Hematopoietic multipotent progenitor cell treated with erythropoietin and hydrocortisone succinate and interleukin-3 and kit ligand, for 17 days (in vitro differentiated cells): ENCODE measurements at regions not wholly inside any gene's neighbourhood (a gene's known extent, or its start where the extent isn't known, plus 50 kb on each side); places are given as distances from the start of the nearest gene placed in this dataset.
"Not testable (repeated sequence)": the region's sequence is repeated elsewhere in the genome, so short reads cannot be mapped to it uniquely, and the experiment has no call there.

ENCODE experiments used
- DNase-seq: peaks from one replicate; pipeline ENCODE4 v3.0.0-alpha.2; 2015; ENCODE audit warnings: low spot score

DNA sequence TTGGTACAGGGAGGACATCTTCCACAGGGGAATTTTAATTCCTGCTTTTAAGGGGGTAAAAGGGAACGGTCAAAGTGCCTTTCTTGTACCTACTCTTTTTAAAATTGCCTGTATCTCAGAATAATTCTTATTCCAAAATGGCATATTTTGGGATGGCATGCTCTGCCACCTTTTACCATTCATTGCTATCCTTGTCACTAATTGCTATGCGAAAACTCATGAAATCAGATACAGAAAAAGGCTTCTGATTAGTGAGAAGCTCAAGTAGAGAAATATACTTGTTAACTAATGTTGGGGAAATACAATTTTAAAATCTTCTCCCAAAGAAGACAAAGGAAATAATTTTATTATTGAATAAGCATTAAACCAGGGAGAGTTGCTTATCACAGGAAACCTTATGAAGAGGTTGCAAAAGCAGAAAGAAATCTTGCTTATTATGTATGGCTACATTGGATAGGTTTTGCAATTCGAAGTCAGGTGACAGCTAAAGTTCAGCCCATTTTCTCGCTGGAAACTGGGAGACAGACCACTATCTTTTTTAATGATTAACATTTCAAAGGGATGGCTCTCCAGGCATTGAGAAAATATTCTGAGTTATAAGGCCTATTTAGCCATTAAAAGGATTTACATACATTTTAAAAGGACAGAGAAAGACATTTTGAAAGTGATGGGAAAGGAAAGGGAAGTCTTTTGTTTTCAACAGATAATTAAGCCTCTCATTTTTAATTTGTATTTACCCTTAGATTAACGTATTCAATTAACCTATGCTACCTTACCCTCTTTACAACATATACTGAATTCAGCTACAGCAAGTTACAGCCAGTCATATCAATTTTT, 110.3 kb upstream of the PRSS16 start:
- DNase-seq, result no peak

DNA sequence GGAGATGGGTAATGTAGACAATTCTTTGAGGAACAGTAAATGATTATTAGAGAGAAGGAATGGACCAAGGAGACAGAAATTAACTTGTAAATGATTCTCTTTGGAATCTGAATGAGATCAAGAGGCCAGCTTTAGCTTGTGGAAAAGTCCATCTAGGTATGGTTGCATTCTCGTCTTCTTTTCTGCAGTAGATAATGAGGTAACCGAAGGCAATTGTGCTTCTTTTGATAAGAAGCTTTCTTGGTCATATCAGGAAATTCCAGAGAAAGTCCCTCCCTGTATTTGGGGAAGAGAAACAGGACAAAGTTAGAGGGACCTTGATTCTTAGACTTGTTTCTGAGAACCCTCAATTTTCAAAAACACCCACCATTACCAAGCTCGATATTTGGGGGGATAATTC, 109.1 kb upstream of the PRSS16 start:
- peak; percentile 38 for DNase-seq

DNA sequence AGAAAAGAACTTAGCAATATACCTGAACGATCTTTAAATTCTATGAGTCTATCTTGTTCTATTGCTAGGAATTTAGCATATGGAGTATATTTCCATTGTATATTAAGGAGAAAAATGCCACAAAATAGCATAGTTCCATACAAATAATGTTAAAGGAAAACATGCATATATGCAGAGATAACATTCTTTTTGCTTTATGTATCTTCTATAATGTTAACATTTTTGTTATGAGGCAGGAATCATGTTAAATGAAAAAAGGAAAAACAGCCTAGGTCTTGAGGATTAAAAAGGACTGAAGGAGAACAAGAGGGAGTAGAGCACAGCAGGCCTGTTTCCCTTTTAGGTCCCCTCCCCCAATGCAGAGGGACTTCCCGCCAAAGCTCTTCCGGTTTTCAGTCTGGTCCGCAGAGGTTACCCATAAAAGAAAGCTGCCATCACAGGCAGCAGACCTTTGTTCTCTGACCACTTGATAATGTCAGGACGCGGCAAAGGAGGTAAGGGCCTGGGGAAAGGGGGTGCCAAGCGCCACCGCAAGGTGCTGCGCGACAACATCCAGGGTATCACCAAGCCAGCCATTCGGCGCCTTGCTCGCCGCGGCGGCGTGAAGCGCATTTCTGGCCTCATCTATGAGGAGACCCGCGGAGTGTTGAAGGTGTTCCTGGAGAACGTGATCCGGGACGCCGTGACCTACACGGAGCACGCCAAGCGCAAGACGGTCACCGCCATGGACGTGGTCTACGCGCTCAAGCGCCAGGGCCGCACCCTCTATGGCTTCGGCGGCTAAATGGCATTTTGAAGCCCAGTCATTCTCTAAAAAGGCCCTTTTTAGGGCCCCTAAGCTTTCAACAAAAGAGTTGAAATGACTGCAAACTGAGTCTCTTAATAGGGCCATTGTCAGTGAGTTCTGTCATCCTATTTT, 108.4 kb upstream of the PRSS16 start:
- DNase-seq, result peak; percentile 53

DNA sequence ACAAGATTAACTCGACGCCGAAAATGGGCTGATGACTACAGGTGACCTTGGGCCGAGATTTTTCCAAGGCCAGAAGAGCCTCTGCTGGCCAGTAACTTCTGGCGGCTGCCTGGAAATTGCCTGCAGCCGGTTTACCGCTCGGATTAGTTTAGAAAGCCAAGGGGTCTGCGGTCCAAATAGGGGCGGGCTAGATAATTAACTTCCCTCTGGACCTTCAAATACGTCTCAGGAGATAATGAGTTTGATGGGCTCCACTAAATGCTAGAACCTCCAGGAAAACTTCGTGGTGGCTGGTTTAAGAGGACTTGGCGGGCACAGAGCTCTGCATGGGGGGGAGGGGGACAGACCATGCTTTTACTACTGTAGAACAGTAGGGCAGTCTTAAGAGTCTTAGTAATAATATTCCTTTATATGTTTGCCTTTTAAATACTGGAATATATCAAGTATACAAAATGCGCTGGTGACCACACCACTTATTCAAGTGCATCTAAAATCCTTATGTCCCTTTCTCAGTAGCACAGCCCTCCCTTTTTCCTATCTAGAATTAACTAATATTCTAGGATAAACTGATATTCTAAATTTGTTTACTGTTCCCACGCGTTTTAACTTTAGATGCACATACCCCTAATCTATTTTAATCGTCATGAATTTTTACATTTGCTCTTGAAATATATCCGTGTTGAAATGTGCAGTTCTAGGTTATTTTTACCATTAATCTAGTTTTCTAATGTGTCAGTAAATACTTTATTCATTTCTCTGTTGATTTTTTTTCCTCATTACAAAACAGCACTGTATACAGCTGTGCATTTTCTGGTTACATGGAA, 107.5 kb upstream of the PRSS16 start:
- DNase-seq, result no peak

DNA sequence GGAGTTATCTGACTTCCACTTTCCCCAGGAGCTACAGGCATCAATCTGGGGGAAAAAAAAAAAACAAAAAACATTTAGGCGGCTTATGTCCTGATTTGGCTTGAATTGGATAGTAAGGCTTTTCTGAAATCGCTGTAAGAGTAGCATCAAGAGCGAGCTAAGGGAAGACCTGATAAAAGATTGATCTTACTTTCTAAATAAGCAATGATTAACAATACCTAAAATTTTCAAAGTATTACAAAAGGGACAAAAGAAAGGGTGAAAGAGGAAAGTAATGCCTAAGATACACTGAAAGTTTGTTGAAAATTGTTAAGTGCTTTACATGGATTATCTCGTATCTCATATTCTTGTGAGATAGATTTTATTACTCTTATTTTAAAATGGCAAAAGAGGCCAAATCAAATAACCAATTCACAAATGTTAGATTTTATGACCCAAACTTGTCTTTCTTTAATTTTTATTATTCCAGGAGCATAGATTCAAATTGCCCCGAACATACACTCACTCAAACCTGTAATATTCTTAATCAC, 106.4 kb upstream of the PRSS16 start:
- DNase-seq, result no peak

DNA sequence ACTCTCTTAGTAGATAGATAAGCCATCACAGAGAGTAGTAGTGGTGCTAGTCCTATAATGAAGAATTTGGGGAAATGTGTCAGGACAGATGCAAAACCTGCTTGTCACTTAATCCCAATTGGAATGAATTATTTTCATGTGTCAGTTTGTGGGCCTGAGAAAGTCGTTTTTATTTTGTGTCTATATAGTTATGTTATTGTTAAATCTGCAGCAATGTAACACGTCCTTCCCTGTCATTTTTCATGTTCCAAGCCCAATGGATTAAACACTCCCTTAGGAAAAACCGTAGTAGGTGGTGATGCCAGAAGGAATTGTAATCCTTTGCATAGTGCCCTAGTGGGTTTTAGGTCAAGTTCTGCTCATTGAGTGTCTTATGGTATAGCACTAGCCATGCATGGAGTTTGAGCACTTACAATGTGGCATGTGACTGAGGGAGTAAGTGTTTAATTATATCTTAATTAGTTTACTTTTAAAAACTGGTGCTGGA, 105.9 kb upstream of the PRSS16 start:
- no peak for DNase-seq

DNA sequence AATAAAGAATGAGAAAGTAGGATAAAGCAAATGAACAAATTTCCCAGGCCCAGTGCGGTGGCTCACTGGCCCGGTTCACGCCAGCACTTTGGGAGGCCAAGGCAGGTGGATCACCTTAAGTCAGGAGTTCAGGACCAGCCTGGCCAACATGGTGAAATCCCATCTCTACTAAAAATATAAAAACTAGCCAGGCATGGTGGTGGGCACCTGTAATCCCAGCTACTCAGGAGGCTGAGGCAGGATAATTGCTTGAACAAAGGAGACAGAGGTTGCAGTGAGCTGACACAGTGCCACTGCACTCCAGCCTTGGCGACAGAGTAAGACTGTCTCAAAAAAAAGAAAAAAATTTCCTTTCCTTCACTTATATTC, 104.5 kb upstream of the PRSS16 start:
- not testable (repeated sequence) for DNase-seq

DNA sequence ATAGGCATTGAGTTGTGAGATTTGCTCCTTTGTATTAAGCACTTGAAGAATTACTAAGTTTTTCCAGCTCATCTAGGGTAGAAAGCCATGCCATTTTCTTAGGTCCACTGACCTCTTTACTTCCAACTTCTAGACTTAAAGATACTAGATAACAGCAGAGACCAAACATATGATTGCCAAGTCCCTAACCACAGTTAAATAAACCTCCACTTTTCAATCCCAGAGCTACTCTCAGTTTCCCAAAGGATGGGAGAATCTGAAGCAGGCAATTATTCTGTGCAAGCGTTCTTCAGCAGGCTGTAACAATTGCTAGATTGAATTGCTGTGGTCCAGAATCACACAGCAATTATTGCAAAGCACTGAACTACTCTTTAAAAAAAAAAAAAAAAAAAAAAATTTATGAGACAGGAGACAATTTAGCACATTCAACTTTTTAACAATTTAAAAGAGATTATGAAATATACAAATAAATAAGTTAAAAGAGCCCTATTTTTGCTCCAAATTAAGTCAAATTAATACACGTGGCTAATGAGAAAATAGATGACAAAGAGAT, 104.0 kb upstream of the PRSS16 start:
- peak; percentile 16 for DNase-seq

DNA sequence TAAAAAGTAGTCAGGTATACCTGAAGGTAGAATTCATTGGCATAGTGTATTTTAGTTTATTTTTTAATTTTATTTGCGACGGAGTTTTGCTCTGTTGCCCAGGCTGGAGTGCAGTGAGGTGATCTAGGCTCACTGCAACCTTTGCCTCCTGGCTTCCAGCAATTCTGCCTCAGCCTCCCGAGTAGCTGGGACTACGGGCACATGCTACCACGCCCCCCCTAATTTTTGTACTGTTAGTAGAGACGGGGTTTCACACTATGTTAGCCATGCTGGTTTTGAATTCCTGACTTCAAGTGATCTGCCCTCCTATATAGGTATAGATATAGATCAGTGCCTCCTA, 102.8 kb upstream of the PRSS16 start:
- peak; percentile 35 for DNase-seq

DNA sequence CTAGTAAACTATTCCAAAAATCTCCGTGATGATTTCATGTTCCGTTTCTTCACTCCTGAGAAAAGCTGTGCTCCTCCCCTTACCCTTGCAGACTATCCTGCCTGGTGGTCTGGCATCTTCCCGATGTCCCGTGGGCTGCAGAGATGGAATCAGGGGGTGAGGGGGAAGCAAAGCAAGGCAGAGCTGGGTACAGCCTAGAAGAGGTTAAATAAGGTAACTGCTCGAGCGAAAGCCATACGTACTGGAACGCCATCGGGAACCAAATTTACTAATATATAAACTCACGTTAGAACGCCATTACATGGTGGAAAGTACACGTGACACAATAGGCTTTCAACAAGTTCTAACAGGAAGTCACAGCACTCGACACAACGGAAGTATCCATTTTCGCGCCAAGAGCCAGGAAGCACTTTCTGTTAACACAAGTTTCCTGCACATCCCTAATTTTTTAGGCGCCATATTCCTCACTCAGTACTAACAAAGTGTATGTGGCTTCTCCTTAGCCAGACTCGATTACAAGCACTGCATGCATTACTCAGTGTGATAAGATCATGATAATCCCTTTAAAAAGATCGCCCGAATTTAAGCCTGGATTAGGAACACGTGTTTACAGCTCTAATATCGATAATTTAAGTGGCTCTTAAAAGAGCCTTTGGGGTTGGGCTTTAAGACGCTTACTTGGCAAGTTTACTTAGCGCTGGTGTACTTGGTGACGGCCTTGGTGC, 101.6 kb upstream of the PRSS16 start:
- peak; percentile 77 for DNase-seq

DNA sequence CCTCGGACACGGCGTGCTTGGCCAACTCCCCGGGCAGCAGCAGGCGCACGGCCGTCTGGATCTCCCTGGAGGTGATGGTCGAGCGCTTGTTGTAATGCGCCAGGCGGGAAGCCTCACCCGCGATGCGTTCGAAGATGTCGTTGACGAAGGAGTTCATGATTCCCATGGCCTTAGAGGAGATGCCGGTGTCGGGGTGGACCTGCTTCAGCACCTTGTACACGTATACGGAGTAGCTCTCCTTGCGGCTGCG, 101.1 kb upstream of the PRSS16 start:
- DNase-seq, result not testable (repeated sequence)

DNA sequence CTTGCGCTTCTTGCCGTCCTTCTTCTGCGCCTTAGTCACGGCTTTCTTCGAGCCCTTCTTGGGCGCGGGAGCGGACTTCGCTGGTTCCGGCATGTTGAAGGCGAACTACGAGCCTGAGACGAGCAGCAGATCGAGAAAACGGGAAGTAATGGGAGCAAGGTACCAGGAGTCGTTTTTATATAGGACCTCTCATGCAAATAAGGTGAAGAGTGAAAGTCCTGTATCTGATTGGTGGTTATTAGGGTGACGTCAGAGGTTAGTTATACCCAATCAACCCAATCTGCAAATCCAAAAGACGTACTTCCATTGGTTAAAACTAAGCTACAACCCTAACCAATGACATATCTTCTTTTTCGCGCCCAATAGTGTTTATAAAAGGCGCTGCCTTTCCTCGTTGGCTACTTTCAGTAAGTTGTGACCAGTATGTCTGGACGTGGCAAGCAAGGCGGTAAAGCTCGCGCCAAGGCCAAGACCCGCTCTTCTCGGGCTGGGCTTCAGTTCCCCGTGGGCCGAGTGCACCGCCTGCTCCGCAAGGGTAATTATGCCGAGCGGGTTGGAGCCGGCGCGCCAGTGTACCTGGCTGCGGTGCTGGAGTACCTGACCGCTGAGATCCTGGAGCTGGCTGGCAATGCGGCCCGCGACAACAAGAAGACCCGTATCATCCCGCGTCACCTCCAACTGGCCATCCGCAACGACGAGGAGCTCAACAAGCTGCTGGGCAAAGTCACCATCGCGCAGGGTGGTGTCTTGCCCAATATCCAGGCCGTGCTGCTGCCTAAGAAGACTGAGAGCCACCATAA, 100.6 kb upstream of the PRSS16 start:
- peak; percentile 98 for DNase-seq

DNA sequence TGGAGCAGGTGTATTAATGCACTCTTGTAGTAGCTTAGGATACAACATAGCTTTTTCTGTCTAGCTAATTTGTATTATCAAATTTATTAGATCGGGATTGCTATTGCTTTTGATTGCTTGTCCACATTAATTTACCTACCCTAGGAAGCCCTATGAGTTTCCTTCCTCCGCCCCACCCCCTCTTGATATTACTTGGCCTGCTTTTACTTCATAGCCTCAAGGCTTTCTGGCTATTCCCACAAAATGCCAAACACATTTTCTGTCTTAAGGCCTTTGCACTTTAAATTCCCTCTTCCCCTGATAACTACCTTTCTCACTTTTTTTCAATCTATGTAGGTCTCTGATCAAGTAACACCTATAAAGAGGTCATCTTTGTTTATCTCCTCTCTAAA, 99.1 kb upstream of the PRSS16 start:
- DNase-seq, result no peak

DNA sequence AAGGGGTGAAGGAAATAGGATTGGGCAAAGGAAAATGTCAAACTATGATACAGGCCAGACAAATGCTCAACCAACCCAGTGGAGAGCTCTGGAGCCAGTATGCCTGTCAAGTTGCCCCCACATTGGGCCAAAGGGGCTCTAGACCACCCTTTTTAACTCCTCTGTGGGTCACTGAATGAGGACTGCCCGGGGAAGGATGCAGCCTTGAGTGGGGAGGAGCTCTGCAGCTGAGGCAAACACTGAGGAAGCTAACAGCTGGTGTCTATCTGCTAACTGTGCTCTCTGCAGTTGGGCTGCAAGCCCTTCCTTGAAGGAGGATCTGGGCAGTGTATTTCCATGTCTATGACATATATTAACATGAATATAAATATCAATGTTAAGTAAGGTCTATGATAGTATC, 98.4 kb upstream of the PRSS16 start:
- DNase-seq, result no peak

DNA sequence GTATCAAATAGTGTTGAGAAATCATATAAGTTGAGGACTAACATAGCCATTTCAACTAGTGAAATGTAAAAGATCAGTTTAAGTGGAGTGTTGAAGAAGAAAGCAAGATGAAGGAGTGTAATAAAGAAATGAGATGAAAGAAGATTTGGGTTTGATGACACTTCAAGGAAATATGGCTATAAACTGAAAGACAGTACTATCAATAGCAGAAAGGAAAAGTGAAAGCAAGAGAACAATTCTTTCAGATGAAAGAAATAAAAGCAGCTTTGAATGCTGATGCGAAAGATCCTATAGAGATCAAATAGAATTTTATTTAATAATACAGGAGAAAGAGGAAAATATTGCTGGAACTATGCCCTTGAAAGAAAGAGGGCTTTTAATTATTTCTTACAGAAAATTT, 92.8 kb upstream of the PRSS16 start:
- no peak for DNase-seq

DNA sequence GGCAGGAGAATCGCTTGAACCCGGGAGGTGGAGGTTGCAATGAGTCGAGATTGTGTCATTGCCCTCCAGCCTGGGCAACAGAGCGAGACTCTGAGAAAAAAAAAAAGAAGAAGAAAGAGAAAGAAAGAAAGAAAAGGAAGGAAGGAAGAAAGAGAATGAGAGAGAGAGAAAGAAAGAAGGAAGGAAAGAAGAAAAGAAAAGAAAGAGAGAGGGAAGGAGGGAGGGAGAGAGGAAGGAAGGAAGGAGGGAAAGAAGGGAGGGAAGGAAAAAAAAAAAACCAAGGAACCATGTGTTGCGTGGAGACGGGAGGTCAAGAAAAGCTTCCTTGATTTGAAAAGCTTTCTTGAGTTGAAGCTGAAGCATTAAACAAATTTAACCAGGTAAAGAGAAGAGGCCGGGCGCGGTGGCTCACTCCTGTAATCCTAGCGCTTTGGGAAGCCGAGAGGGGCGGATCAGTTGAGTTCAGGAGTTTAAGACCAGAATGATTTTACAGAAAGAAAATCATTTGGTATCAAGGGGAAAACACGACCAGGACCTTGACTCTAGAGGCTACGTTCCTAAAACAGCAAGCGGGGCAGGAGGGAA, 90.5 kb upstream of the PRSS16 start:
- no peak for DNase-seq

DNA sequence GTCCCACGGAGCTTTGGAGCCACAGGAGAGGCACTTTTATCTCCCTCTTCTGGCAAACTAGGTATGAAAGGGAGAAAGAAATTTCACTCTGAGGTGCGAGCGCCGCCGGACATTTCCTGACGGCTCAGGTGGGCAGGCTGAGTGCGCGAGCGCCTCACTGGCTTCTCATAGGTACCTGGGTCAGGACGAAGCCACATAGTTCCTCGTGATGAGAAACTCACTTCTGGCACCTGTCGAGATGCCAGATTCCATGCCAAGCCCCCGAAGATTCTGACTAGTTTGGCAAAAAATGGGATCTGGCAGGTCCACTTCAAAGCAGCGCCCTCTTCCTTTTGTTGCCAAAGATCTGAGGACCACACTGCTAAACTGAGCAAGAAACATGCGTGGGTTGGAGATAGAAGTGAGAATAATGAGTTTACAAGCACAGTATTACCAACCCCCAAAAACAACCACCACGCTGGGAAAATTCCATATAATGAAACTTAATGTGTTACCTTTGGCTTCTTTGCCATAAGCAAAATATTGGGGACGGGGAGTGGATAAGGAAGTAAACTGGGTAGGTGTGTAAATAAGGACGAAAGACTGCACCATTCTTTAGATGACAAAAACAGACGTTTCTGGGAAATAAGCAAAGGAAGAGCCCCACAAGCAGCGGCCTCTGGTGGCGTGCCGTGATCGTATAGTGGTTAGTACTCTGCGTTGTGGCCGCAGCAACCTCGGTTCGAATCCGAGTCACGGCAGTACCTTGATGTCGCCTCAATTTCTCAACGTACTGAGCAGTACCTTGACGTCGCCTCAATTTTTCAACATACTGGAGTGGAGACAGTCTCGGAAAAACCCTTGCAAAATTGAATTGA, 89.8 kb upstream of the PRSS16 start:
- DNase-seq, result peak; percentile 85

DNA sequence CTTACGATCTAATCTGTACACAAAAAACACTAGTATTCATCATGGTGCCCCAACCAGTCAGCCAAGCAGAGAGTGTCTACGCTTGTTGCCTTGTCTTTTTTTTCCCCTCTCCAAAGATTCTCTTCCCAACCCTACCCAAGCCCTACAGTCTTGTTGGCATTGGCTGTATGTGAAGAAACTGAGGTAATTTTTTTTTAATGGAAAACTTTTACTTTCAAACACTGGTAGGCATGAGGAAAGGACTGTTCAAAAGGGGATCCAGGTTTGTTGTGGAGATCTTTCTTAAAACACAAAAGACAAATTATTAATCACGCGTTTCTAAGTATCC, 89.2 kb upstream of the PRSS16 start:
- DNase-seq, result no peak

DNA sequence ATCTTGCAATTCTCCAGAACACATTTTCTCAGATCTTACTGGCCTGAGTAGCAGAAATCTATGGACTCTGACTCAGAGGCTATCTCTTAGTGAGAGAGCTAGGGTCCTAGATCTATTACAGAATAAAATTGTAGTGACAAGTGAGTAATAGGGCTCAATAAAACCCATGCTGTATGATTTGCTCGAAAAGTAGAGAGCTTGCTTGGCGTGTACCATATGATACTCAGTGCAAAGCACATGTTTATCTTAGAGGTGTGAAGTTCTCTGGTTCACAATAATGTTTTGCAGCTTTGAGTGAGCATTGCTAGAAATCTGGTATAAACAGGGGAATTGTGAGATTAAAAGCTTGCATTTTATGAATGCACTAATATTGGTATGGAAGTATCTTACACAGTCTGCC, 87.8 kb upstream of the PRSS16 start:
- DNase-seq, result no peak
